Colonic mucosa (tissue), 4 donors: ENCODE measurements at regions not wholly inside any gene's neighbourhood (a gene's known extent, or its start where the extent isn't known, plus 50 kb on each side); places are given as distances from the start of the nearest gene placed in this dataset.

Experiments used
- DNase-seq: peaks from one replicate; pipeline ENCODE4 v3.0.0-alpha.2; 2020
- H3K27ac ChIP-seq: fragments of 200-600 bp; one replicate; pipeline ENCODE4 v1.8.0; 2021
- H3K27me3 ChIP-seq: fragments of 200-600 bp; one replicate; pipeline ENCODE4 v1.8.0; 2021
- H3K36me3 ChIP-seq: fragments of 200-600 bp; one replicate; pipeline ENCODE4 v1.8.0; 2021
- H3K4me1 ChIP-seq: fragments of 200-600 bp; one replicate; pipeline ENCODE4 v1.8.0; 2021; ENCODE audit warnings: mild to moderate bottlenecking
- H3K4me3 ChIP-seq: fragments of 200-600 bp; one replicate; pipeline ENCODE4 v1.8.0; 2021
- H3K9ac ChIP-seq, 2 donors: one replicate each; pipeline ENCODE4 v1.7.0; 2013; ENCODE audit warnings: control low read depth in 2 of 2, low read depth in 2 of 2, low read length in 2 of 2
- H3K9me3 ChIP-seq: fragments of 200-600 bp; one replicate; pipeline ENCODE4 v1.8.0; 2021
- CTCF ChIP-seq: fragments of 200-600 bp; IDR thresholded peaks from one replicate; pipeline ENCODE4 v1.8.0; 2022; ENCODE audit warnings: antibody characterized with exemption, mild to moderate bottlenecking
- intact Hi-C: fragments of 100-400 bp; cut with DNase I; formaldehyde crosslinking; loops from one replicate; pipeline ENCODE4 v1.14.1; 2022
- donor health status: healthy.
- donor health status: DM: no; HTN: no; CAD: no.
- donor health status: DM: no; HTN: no; CAD: no.

GRCh38 chr3:6771171-6771570 lies 89.7 kb upstream of the GRM7 start:
- TF ChIP-seq CTCF, result no peak
- DNase-seq, result no peak
- intact Hi-C loops, result no loop called here

GRCh38 chr3:6779140-6779539 lies 81.8 kb upstream of the GRM7 start:
- no peak overlapping the region for H3K4me3 ChIP-seq
- no peaks in the 10 kb centered on the region for H3K27me3 ChIP-seq
- H3K9me3 ChIP-seq, result no peaks in the 10 kb centered on the region
- no peak overlapping the region for H3K9ac ChIP-seq
- H3K4me1 ChIP-seq, result no peaks in the 10 kb centered on the region
- H3K36me3 ChIP-seq, result no peaks in the 10 kb centered on the region
- DNase-seq, result no peak
- no peak overlapping the region for H3K27ac ChIP-seq
- intact Hi-C loops, result no loop called here
- no peak for TF ChIP-seq CTCF

More at GRCh38 chr3:6771171-6771570, 89.7 kb upstream of the GRM7 start:
- Histone ChIP-seq H3K27me3 (no peaks in the 10 kb centered on the region), H3K4me3 (no peak overlapping the region), H3K4me1 (no peaks in the 10 kb centered on the region), H3K9ac (no peak overlapping the region), H3K9me3 (no peaks in the 10 kb centered on the region), H3K36me3 (no peaks in the 10 kb centered on the region), H3K27ac (no peak overlapping the region)

GRCh38 chr3:6781092-6781491 lies 79.8 kb upstream of the GRM7 start:
- no peaks in the 10 kb centered on the region for H3K27me3 ChIP-seq
- no peak overlapping the region for H3K27ac ChIP-seq
- no peak overlapping the region for H3K9ac ChIP-seq
- no peak overlapping the region for H3K4me3 ChIP-seq
- DNase-seq, result no peak
- no peaks in the 10 kb centered on the region for H3K9me3 ChIP-seq
- H3K4me1 ChIP-seq, result no peaks in the 10 kb centered on the region
- TF ChIP-seq CTCF, result no peak
- H3K36me3 ChIP-seq, result no peaks in the 10 kb centered on the region
- intact Hi-C loops, result no loop called here

GRCh38 chr3:6785726-6786125 lies 75.2 kb upstream of the GRM7 start:
- no peak overlapping the region for H3K9ac ChIP-seq
- intact Hi-C loops, result no loop called here
- no peak for TF ChIP-seq CTCF
- H3K27ac ChIP-seq, result no peak overlapping the region
- H3K4me3 ChIP-seq, result no peak overlapping the region
- no peak for DNase-seq
- H3K4me1 ChIP-seq, result no peaks in the 10 kb centered on the region
- no peaks in the 10 kb centered on the region for H3K36me3 ChIP-seq
- no peaks in the 10 kb centered on the region for H3K27me3 ChIP-seq
- H3K9me3 ChIP-seq, result no peaks in the 10 kb centered on the region

- no peaks in the 10 kb centered on the region for H3K27me3 ChIP-seq
- H3K36me3 ChIP-seq, result no peaks in the 10 kb centered on the region
- intact Hi-C loops, result no loop called here
- H3K4me1 ChIP-seq, result no peaks in the 10 kb centered on the region
- TF ChIP-seq CTCF, result no peak
- H3K9ac ChIP-seq, result no peak overlapping the region
- no peak overlapping the region for H3K4me3 ChIP-seq
- H3K9me3 ChIP-seq, result no peaks in the 10 kb centered on the region
- DNase-seq, result no peak
- H3K27ac ChIP-seq, result no peak overlapping the region
Measured at GRCh38 chr3:6791161-6791560, 69.8 kb upstream of the GRM7 start.
